GM13977 (cell line): ENCODE measurements at regions not wholly inside any gene's neighbourhood (a gene's known extent, or its start where the extent isn't known, plus 50 kb on each side); places are given as distances from the start of the nearest gene placed in this dataset.
"Not testable (repeated sequence)": the region's sequence is repeated elsewhere in the genome, so short reads cannot be mapped to it uniquely, and the experiment has no call there.

ENCODE experiments used
- DNase-seq: peaks from one replicate; pipeline ENCODE4 v3.0.0; 2012; ENCODE audit warnings: low spot score
- CTCF ChIP-seq: IDR thresholded peaks from 2 replicates; pipeline ENCODE4 v1.5.1; 2012; ENCODE audit warnings: mild to moderate bottlenecking, control low read depth; ENCODE audit not compliant: insufficient read depth; ENCODE audit errors: extremely low read depth, missing control alignments
- in situ Hi-C: fragments of 300-500 bp; cut with MboI; formaldehyde crosslinking; loops from one replicate; pipeline ENCODE4 v1.12.0; 2022; ENCODE audit warnings: low sequenced_read_pairs, low pct_unique_long_range_greater_than_20kb, mixed read lengths, inconsistent platforms; ENCODE audit not compliant: unreplicated experiment

- TF ChIP-seq CTCF = no peak
- in situ Hi-C loops = no loop called here
- DNase-seq = no peak
These were observed 170.6 kb upstream of the FIGN start for GRCh38 chr2:163906410-163906809.

GRCh38 chr2:163897799-163898198 is 162.0 kb upstream of the FIGN start:
- DNase-seq = no peak
- no peak for TF ChIP-seq CTCF
- in situ Hi-C loops = no loop called here

GRCh38 chr2:163893444-163893843 is 157.6 kb upstream of the FIGN start:
- DNase-seq, in situ Hi-C loops: not testable (repeated sequence)

- in situ Hi-C loops = no loop called here
- no peak for TF ChIP-seq CTCF
- DNase-seq = no peak
These were observed 152.8 kb upstream of the FIGN start for GRCh38 chr2:163888591-163888990.

GRCh38 chr2:163887182-163887581 is 151.4 kb upstream of the FIGN start:
- TF ChIP-seq CTCF = no peak
- in situ Hi-C loops = no loop called here
- no peak for DNase-seq

- in situ Hi-C loops = no loop called here
- DNase-seq = no peak
- no peak for TF ChIP-seq CTCF
These were observed 148.6 kb upstream of the FIGN start for GRCh38 chr2:163884416-163884815.

- DNase-seq = peak; percentile 4
- in situ Hi-C loops = no loop called here
- peak; percentile 62 for TF ChIP-seq CTCF
These were observed 142.9 kb upstream of the FIGN start for GRCh38 chr2:163878718-163879117.
